A549 (cell line): ENCODE measurements at regions not wholly inside any gene's neighbourhood (a gene's known extent, or its start where the extent isn't known, plus 50 kb on each side); places are given as distances from the start of the nearest gene placed in this dataset.

ENCODE experiments used
- ATAC-seq, 2 experiments: fragments of 200-7000 bp in 1 of 2; fragments of >200 bp in 1 of 2; cut with Nextera tagmentation in 1 of 2; cut with Tn5 transposase in 1 of 2; 3 replicates each; pipeline versions ENCODE4 v1.8.0 to v1.9.1; 2018 to 2020; ENCODE audit warnings: mild to moderate bottlenecking in 1 of 2, moderate library complexity in 1 of 2
- CTCF ChIA-PET: fragments of 300-600 bp; sonication (Branson Sonifier 250); formaldehyde crosslinking; extraction: SDS; loops from one replicate; lab custom pipeline; 2021; ENCODE audit warnings: antibody characterized with exemption, inconsistent platforms; lab: Yijun Ruan, JAX
- POLR2A ChIA-PET: fragments of 350-600 bp; formaldehyde crosslinking; extraction: SDS; loops from one replicate; lab custom pipeline; 2021; ENCODE audit warnings: antibody characterized with exemption, inconsistent platforms; lab: Yijun Ruan, JAX
- DNase-seq, 2 experiments: peaks; one replicate each; pipeline versions ENCODE4 v3.0.0 to v3.0.0-alpha.2; 2011 to 2016; ENCODE audit warnings: low read depth in 1 of 2, low spot score in 1 of 2
- FAIRE-seq: peaks from 2 replicates; lab custom pipeline; 2011; peaks lifted over from hg19 to GRCh38; lab: Jason Lieb, UNC
- H3K27ac ChIP-seq, 2 experiments: fragments of >200 bp; sonication (Bioruptor Twin); formaldehyde crosslinking; 3 replicates each; pipeline ENCODE4 v1.5.1; 2016 to 2017
- H3K4me1 ChIP-seq: fragments of >200 bp; sonication (Bioruptor Twin); formaldehyde crosslinking; 3 replicates; pipeline ENCODE4 v1.6.1; 2016
- H3K4me2 ChIP-seq: fragments of >200 bp; sonication (Bioruptor Twin); formaldehyde crosslinking; 3 replicates; pipeline ENCODE4 v1.6.1; 2016
- H3K4me3 ChIP-seq: fragments of >200 bp; sonication (Bioruptor Twin); formaldehyde crosslinking; 3 replicates; pipeline ENCODE4 v1.5.1; 2016
- H3K9me3 ChIP-seq: fragments of >200 bp; sonication (Bioruptor Twin); formaldehyde crosslinking; 3 replicates; pipeline ENCODE4 v1.6.1; 2016
- BCL3 ChIP-seq: fragments of >200 bp; sonication (Bioruptor Twin); formaldehyde crosslinking; IDR thresholded peaks from 3 replicates; pipeline ENCODE4 v1.6.1; 2016
- CBX2 ChIP-seq: fragments of 200-600 bp; sonication (generic); IDR thresholded peaks from 2 replicates; pipeline ENCODE4 v1.6.1; 2016; ENCODE audit warnings: low read depth, mild to moderate bottlenecking, borderline replicate concordance
- CEBPB ChIP-seq, 2 experiments: fragments of >200 bp in 1 of 2; sonication (Bioruptor Twin) in 1 of 2; formaldehyde crosslinking in 1 of 2; IDR thresholded peaks; 2 replicates each; pipeline ENCODE4 v1.6.1; 2012 to 2016
- E2F6 ChIP-seq: IDR thresholded peaks from 2 replicates; pipeline ENCODE4 v1.6.1; 2012; ENCODE audit warnings: low read depth, borderline replicate concordance
- EHF ChIP-seq: fragments of 250-450 bp; sonication (Bioruptor Pico); IDR thresholded peaks from 2 replicates; pipeline ENCODE4 v1.5.0; 2020; ENCODE audit warnings: mild to moderate bottlenecking
- EHMT2 ChIP-seq: fragments of 200-600 bp; sonication (generic); IDR thresholded peaks from 2 replicates; pipeline ENCODE4 v1.6.1; 2016; ENCODE audit warnings: antibody characterized with exemption, low read depth, mild to moderate bottlenecking, moderate library complexity
- FOSB ChIP-seq: fragments of 250-450 bp; sonication (Bioruptor Pico); IDR thresholded peaks from 2 replicates; pipeline ENCODE4 v1.5.0; 2020; ENCODE audit warnings: mild to moderate bottlenecking, moderate library complexity
- HDAC2 ChIP-seq: fragments of 200-600 bp; sonication (generic); IDR thresholded peaks from 2 replicates; pipeline ENCODE4 v1.6.1; 2016
- JUN ChIP-seq, 2 experiments: fragments of >200 bp; sonication (Bioruptor Twin); formaldehyde crosslinking; IDR thresholded peaks; 2 replicates in 1 of 2; 3 replicates in 1 of 2; pipeline ENCODE4 v1.6.1; 2016 to 2017
- MYC ChIP-seq: IDR thresholded peaks from 2 replicates; pipeline ENCODE4 v1.6.1; 2012; ENCODE audit warnings: mild to moderate bottlenecking, inconsistent platforms, low read length, improper control_type of control experiment, borderline replicate concordance
- NFE2L2 ChIP-seq: fragments of 150-350 bp; conservative IDR thresholded peaks from 2 replicates; pipeline ENCODE4 v1.6.1; 2014; ENCODE audit warnings: low read length
- NPAS2 ChIP-seq: fragments of 250-450 bp; sonication (Bioruptor Pico); IDR thresholded peaks from 2 replicates; pipeline ENCODE4 v1.8.0; 2022; ENCODE audit warnings: mild to moderate bottlenecking, moderate library complexity, borderline replicate concordance
- PHF8 ChIP-seq: fragments of 200-600 bp; sonication (generic); IDR thresholded peaks from 2 replicates; pipeline ENCODE4 v1.6.1; 2016; ENCODE audit warnings: low read depth, mild to moderate bottlenecking, antibody characterized with exemption, moderate library complexity, borderline replicate concordance
- REST ChIP-seq: fragments of 200-600 bp; sonication (generic); IDR thresholded peaks from 2 replicates; pipeline ENCODE4 v1.6.1; 2016; ENCODE audit warnings: antibody characterized with exemption, mild to moderate bottlenecking, moderate library complexity
- RFX5 ChIP-seq: fragments of 450-650 bp; IDR thresholded peaks from 2 replicates; pipeline ENCODE4 v1.7.1; 2014; ENCODE audit warnings: antibody characterized with exemption, mild to moderate bottlenecking, moderate library complexity
- SMC3 ChIP-seq: fragments of >200 bp; sonication (Bioruptor Twin); formaldehyde crosslinking; IDR thresholded peaks from 3 replicates; pipeline ENCODE4 v1.6.1; 2018; ENCODE audit warnings: inconsistent platforms
- TFCP2L1 ChIP-seq: fragments of 250-450 bp; sonication (Bioruptor Pico); IDR thresholded peaks from 2 replicates; pipeline ENCODE4 v1.5.0; 2021; ENCODE audit warnings: mild to moderate bottlenecking
- TP53 ChIP-seq: fragments of 250-450 bp; sonication (Bioruptor Pico); IDR thresholded peaks from 2 replicates; pipeline ENCODE4 v1.5.0; 2021; ENCODE audit warnings: mild to moderate bottlenecking, moderate library complexity
- ZNF302 ChIP-seq: fragments of 250-450 bp; sonication (Bioruptor Pico); IDR thresholded peaks from 2 replicates; pipeline ENCODE4 v1.9.0; 2021; ENCODE audit warnings: inconsistent platforms, mild to moderate bottlenecking, moderate library complexity
- ZSCAN20 ChIP-seq: fragments of 250-450 bp; sonication (Bioruptor Pico); IDR thresholded peaks from 2 replicates; pipeline ENCODE4 v1.8.0; 2022; ENCODE audit warnings: mild to moderate bottlenecking, moderate library complexity
- WGBS: methylation state at CpG from one replicate; pipeline ENCODE4 v1.1.6; 2017; ENCODE audit errors: missing lambda C conversion rate; 5-methylcytosine and 5-hydroxymethylcytosine counted together

- Histone ChIP-seq H3K4me1 (no peaks in the 10 kb centered on the region), H3K27ac (no peak overlapping the region), H3K9me3 (no peaks in the 10 kb centered on the region), H3K4me2 (no peak overlapping the region), H3K4me3 (no peak overlapping the region)
- ChIA-PET CTCF (no interaction called here), POLR2A (no interaction called here)
- ATAC-seq (no peak), FAIRE-seq (no peak), DNase-seq (no peak)
- 86% methylated on average over 6 of the region's 6 CpGs for WGBS
- TF ChIP-seq MYC (no peak), NFE2L2 (no peak), ZSCAN20 (CRISPR knock-in tag) (no peak), TFCP2L1 (CRISPR knock-in tag) (no peak), CEBPB (IDR thresholded peaks at IDR 0.05) (no peak), NPAS2 (no peak), PHF8 (no peak), TP53 (no peak), CBX2 (no peak), JUN (IDR thresholded peaks at IDR 0.05) (no peak), EHMT2 (no peak), HDAC2 (no peak), FOSB (CRISPR knock-in tag) (no peak), ZNF302 (CRISPR knock-in tag) (no peak)
Measured at GRCh38 chr16:79871906-79872305, 271.4 kb upstream of the MAF start.

- 83% methylated on average over 16 of the region's 16 CpGs for WGBS
- ATAC-seq (no peak), DNase-seq (no peak), FAIRE-seq (no peak)
- no peaks in the 10 kb centered on the region for H3K9me3 ChIP-seq
- ChIA-PET CTCF (interaction anchor here (1.0 kb wide), 2 partner anchors 444 to 499 kb away, joined by 3 to 4 read pairs; no protein-coding TSS in a partner anchor), POLR2A (no interaction called here)
- TF ChIP-seq SMC3 (no peak), RFX5 (no peak), HDAC2 (no peak), E2F6 (no peak), BCL3 (no peak), EHF (no peak), REST (no peak), CBX2 (no peak)
- no peak overlapping the region for H3K27ac ChIP-seq
- H3K4me2 ChIP-seq: no peak overlapping the region
- no peaks in the 10 kb centered on the region for H3K4me1 ChIP-seq
- no peak overlapping the region for H3K4me3 ChIP-seq
Measured at GRCh38 chr16:79870016-79870886, 269.7 kb upstream of the MAF start.
